NCI-H345 treated with DMSO at 0.1 percent for 48 hours (cell line): ENCODE measurements at regions not wholly inside any gene's neighbourhood (a gene's known extent, or its start where the extent isn't known, plus 50 kb on each side); places are given as distances from the start of the nearest gene placed in this dataset.

ENCODE experiments used
- DNase-seq: peaks from one replicate; lab custom pipeline; 2025; ENCODE audit not compliant: unreplicated experiment; lab: John Stamatoyannopoulos, UW

DNA sequence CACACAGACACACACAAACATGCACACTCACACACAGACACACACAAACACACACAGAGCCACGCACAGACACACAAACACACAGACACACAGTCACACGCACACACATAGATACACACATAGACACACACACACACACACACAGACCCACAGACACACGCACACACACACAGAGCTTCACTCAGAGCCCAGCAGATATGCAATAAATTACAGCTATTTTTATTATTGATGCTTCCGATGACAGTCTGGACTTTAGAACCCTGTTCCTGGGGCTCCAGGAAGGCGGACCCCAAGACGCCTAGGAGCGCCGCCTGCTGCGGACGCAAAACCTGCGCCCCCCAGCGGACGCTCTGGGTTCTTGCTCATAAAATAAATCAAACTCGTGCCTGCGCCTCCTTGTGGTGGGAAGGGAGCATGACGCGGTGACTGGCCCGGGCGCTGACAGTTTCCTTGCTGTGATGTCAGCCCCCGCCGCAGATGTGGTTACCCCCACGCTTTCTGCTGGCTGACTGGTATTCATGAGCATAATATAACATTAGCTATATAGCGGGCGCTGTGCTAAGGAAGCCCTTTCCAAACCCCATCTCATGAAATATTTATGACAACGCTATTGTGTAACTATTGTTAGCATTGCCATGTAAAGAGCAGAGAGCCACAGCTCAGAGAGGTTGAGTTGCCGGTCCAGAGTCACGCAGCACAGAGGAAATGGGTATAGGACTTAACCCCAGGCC, 64.4 kb upstream of the TM9SF2 start:
- peak; percentile 74 for DNase-seq

DNA sequence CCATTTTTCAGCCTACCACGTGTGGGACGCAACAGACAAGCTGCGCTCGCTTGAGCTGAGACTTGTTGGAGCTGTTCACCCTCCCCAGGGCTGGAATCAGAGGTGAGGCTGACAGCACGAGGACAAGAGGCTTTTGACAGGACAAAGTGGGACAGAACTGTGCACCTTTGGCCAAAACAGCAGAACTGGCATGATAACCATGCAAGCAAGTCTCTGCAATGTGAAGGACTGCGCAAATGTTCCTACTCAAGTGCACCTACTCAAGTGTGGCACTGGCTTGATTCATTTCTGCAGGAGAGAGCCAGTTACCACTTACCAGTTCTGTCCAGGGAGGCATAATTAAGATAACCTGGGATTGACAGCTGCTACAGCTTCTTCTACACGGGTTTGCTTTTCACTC, 62.2 kb upstream of the TM9SF2 start:
- DNase-seq = no peak

DNA sequence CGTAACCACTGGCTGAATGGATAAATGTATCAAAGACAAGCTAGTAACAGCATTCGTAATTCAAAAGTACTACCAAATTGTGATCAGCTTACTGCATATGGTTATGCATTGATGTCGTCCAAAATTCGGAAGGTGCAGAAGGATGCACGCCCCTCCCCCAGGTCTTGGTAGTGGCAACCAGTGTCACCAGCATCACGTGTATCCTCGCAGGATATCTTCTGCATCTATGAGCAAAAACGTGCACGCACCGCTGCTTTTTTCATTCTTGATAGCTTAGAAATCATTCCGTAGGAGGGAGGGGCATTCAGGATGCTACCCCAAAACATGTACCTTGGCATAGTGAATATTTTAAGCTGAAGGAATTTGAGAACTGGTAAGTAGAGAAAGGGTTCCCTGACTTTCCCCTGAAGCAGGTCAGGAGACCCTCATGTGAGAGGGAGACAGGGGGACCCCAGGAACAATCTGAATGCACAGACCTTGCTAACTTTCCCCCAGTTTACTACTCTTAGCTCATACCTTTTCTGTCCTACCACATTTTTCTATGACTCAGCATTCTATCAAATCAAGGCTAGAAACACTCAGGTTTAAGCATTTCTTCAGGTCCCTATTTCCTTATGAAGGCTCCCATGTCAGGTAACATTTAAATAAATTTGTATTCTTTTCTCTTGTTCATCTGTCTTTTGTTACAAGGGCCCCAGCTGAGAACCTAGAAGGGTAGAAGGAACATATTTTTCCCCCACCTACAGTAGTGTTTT, 61.2 kb upstream of the TM9SF2 start:
- DNase-seq = no peak

DNA sequence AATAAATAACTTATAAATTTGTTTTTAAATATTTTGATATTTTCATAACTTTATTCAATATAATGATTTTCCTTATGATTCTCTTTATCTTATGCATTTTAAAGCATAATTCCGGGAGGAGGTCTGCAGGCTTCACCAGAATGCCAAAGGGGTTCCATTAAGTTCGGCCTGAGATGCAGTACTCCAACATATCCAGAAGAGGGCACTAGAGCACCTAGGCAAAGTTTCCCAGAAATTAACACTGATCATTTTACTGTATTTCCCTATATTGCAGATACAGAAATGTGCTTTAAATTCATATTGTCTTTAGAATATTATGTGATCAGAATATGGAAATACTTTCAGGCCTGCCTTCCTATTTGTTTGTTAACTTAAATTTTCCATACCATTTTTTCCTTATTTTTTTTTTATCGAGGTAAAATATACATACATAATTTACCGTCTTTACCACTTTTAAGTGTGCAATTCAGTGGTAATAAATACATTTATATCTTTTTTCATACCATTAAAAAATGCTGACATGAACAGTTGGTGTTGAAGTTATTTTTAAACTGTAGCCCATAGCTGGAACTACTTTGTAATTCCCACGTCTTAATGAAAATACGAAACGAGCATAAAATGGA, 58.9 kb upstream of the TM9SF2 start:
- DNase-seq = peak; percentile 69

DNA sequence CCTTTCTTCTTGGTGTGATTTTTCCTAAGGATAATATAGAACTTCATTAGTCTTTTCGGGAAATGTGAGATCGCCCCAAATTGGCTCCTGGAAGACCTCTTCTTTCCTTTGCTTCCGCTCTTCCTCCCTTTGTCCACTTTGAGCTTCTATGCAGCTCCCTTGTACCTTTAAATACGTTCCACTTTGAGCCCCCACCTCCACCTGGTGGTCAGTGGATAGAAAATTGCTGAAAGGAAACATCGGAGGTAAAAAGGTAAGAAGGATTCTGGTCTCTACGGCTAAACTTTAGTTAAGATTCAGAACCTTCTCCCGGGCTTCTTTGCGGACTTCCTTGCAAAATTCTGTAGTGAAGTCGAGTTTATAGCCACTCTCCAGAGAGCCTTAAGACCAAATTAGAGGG, 55.0 kb upstream of the TM9SF2 start:
- no peak for DNase-seq

DNA sequence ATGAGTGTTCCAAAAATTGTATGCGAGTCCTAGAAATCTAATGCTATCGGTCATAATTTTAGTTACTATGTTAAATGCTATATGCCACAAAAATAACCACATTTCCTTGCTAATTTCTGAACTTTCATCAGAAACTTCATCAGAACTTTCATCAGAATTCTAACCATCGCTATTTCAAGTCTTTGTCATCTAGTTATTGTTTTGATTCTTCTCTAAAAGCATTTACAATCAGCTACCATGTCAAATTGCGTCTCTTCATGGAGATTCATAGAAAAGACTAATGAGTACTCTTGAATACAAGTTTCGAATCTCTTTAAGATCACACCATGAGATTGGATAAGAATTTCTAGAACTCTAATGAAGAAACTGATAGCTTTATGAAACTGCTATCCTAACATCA, 52.7 kb upstream of the TM9SF2 start:
- no peak for DNase-seq

DNA sequence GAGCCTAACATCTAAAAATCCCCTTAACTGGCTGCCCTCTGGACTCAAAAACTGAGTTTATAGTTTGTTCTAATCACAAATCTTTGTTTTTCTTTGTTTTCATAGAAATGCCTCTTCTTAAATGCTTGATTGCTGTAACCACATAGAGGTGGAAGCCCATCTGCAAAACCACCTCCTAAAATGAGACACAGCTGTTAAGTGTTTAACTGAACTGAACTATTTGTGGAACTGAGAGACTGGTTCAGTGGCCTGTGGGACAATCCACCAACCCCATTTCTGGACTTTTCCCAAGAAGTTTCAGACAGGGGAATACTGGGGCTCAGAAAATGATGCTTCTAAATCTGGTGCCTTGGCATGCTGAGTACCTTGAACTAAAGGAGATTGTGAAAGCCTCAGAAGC, 50.9 kb upstream of the TM9SF2 start:
- no peak for DNase-seq
